Stimulated activated CD4-positive, alpha-beta T cell treated with anti-CD3 and anti-CD28 coated beads, Interleukin-1b, Interleukin-23, amount 100 ng/mL, for 4 hours (primary cell): ENCODE measurements at regions not wholly inside any gene's neighbourhood (a gene's known extent, or its start where the extent isn't known, plus 50 kb on each side); places are given as distances from the start of the nearest gene placed in this dataset.

Source experiments
- DNase-seq, 2 donors: peaks; one replicate each; pipeline ENCODE4 v3.0.0-alpha.2; 2020; ENCODE audit warnings: low read depth in 2 of 2

DNA sequence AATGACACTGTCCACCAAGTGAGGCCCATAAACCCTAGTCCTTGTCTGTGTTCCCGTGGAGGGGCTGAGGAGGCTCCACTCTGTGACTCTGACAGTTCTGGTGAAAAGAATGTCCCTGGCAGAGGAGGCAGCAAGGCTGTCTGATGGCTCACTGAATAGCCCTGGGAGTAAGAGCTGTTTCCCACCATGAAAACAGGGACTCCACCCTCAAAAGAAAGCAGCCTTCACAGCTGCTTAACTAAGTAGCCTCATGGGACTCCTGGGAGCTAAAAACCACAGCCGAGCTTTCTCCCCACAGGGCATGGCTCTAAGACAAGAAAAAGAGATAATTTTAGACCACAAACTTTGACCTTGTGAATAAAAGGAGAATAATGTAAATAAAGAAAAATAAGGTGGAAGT, 135.1 kb upstream of the FRY start:
- no peak for DNase-seq

DNA sequence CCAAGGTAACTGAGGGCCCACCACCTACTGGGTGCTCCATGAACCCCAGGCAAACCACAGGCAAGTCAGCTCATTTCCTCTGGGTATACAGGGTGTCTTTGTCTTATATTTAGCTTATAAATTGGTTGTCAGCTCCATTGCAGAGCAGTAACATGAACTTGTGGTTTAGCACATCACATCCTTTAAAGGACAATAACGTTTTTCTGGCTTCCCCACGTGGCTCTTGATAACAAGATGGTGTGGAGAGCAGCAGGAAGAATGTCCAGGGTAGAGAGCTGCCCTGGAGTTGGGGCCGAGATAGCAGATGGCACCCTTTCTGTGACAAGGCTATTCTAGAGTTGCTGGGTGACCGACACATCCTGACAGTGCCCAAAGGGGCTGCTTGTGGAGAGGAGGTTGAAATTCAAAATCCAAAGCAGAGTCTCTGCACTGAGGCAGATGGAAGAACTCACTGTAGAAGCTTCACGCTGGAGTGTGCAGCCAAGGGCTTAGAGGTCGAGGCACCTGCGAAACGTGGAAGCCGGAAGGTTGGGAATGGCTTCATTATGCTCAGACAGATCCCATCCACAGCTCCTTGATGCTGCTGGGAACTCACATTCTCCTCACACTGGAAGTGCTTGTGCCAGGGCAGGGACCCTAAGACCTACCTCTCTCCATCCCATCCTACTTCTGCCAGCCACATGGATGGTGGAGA, 133.0 kb upstream of the FRY start:
- DNase-seq: no peak

GRCh38 chr13:31901985-31902384, 129.6 kb upstream of the FRY start:
- no peak for DNase-seq

DNA sequence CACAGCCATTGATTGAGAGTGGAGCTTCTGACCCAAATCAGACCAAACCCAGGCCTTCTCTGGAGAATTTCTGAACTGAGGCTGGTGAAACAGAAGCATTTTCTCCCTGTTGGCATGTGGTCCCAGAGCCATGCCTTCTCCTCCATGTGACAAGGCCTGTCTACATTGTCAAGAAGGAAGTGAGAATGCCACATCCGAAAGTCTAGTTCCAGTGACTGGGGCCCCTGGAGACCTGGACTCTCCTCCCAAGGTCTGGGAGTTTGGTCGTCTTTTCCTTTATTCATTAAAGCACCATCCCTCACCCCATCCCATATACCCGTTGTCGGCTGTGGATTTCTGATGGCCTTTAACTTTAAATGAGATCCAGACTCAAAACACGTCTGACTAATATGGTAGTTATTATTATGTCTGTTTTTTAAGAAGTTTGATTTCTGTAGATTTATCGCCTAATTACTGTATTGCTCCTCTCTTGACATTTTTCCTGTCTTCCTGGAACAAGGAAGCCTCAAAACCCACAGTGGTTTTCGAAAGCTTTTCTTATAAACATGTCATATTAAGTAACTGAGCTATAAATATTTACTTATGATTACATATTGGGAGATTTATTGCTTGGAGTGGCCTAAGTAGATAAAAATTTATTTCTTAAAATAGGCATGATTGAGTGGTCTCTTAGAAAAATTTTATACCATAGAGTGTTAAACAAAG, 128.3 kb upstream of the FRY start:
- DNase-seq: no peak

DNA sequence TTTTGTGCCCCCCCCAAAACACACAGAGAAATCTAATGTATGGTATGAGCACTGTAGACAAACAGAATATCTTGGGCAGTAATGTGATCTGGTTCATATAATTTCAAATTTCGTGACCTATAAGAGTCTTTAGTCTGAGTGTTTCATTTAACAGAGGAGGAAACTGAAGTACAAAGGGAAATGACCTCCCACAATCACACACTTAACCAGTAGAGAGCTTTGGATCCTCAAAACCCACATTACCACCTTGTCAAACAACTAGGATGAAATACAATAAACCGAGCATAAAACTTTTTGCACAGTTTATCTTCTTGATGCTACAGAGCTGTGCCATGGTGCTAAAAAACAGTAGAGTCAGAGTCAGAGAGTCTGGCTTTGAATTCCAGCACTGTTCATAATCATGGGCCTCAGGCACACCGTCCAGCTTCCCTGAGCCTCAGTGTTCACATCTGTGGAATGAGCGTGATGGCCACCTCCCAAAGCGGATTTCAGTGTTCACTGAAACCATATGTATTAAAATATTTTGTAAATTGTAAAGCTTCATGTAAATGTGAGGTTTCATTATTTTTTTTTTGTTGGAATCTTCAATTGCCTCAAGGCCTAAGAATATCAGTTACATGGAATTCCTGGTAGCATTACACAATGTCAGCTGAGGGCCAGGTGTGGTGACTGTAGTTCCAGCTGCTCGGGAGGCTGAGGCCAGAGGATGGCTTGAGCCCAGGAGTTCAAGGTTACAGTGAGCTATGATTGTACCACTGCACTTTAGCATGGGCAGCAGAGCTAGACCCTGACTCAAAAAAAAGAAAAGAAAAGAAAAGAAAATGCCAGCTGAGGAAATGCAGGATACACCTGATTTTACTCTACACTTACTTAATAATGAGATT, 126.4 kb upstream of the FRY start:
- DNase-seq: no peak

- DNase-seq: no peak
Measured at GRCh38 chr13:31905961-31906360, 125.6 kb upstream of the FRY start.

- no peak for DNase-seq
Measured at GRCh38 chr13:31908696-31909411, 122.7 kb upstream of the FRY start.

GRCh38 chr13:31909864-31910551, 121.6 kb upstream of the FRY start:
- DNase-seq: peak; percentile 5 to 41

- no peak for DNase-seq
Measured at GRCh38 chr13:31910633-31911032, 120.9 kb upstream of the FRY start.

- DNase-seq: no peak
Measured at GRCh38 chr13:31912647-31913401, 118.8 kb upstream of the FRY start.

DNA sequence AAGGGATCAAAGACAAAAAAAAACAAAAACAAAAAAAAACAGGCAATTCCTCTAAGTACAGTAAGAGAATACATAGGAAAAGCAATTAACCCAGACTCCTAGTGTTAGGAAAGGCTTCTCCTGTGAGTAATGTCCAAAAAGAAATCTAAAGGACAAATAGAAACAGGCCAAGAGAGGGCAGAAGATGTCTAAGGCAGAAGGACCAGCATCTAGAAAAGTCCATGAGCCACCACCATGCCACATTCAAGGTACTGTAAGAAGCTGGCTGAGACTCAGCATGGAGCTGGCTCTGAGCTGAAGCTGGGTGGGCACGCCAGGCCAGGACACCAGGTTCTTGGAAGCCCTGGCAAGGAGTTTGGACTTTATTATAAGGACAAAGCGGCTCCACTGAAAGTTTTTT, 118.1 kb upstream of the FRY start:
- no peak for DNase-seq

DNA sequence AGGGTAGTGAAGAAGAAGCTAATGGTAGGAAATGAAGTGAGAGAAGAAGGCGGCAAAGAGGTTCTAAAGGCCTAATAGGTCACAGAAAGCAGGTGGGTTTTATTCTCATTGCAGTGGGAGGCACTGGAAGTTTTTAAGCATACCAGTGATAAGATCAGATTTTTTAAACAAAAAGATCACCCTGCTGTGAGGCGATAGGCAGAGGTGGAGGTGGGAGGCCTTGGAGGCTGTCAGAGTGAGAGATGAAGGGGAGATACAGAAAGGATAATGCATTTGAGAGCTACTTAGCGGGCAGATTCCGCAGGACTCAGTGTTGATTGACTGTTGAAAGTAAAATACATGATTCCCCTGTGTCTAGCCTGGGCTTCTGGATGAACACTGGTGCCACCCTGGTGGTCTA, 116.7 kb upstream of the FRY start:
- no peak for DNase-seq

GRCh38 chr13:31918707-31919106, 112.9 kb upstream of the FRY start:
- DNase-seq: no peak

- no peak for DNase-seq
Measured at GRCh38 chr13:31919241-31919640, 112.3 kb upstream of the FRY start.

- no peak for DNase-seq
Measured at GRCh38 chr13:31919971-31920726, 111.4 kb upstream of the FRY start.

- no peak for DNase-seq
Measured at GRCh38 chr13:31920727-31921100, 110.9 kb upstream of the FRY start.

DNA sequence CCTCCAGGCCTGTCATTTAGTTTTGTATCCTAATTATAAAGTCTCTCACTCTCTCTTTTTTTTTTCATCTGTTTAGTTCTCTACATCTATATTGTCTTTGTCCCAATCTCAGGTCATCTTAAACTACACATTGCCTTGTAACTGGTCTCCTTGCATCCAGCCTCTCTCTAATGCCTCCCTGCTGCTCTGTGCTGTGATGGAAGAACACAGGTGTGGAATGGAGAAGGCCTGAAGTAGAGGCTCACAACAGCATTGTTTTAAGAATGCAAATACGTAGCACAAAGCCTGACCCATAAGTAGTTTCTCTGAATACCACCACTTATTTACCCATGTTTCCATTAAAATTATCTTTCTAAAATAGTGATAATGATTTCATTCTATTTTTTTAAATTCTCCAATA, 108.8 kb upstream of the FRY start:
- no peak for DNase-seq

DNA sequence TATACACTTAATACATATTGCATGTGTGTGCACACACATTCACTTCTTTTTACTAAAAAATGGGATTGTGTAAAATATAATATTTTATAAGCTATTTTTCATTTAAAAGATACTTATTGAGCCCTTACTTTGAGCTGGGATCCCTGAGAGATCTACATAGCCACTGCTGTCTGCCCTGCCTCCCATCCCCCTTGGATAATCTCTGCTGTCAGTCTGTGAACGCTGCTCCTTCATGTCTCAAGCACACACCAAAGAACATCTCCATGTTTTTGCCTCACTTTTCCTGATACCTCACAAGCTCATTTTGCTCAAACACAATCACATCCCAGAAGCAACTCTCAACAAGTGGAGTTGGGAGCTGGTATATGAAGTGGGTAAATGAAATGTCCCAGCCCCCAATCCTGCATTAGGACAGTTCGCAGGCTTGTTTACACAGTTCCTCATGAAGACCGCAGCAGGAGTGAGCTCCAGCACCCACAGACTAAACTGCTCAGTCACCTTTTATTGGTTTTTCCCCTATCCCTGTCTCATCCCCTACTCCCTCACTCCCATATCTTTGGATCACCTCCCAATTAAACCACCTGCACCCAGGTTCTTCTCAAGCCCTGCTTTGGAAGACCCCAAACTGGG, 108.3 kb upstream of the FRY start:
- no peak for DNase-seq

DNA sequence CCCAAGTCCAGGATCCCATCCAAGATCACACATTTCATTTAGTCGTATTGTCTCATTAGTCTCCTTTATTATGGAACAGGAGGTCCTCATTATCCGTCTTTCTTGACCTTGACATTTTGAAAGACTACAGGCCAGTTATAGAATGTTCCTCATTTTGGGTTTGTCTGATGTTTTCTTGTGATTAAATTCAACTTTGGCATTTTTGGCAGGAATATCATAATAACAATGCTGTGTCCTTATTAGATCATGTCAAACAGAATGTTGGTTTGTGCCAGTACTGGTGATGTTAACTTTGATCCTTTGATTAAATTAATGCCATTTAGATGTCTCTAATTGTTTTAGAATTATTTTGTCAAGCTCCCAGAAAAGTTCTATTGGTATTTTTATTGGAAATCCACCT, 106.5 kb upstream of the FRY start:
- no peak for DNase-seq
